ENCODE measurements at regions not wholly inside any gene's neighbourhood (a gene's known extent, or its start where the extent isn't known, plus 50 kb on each side); places are given as distances from the start of the nearest gene placed in this dataset.

GRCh38 chr13:44165221-44165888, 208.3 kb upstream of the SERP2 start:
- Histone ChIP-seq H3K27ac (ENCODE audit: low read depth in 2 of 2, low read length in 2 of 2) (no peak overlapping the region), H3K27me3 (ENCODE audit: control insufficient read depth in 2 of 2, insufficient read depth in 2 of 2, low read length in 2 of 2) (no peaks in the 10 kb centered on the region), H3K9ac (ENCODE audit: low read depth in 1 of 2, low read length in 2 of 2) (no peak overlapping the region), H3K4me3 (ENCODE audit: low read length in 2 of 2) (no peak overlapping the region), H3K9me3 (ENCODE audit: control insufficient read depth in 2 of 2, low read length in 2 of 2) (no peaks in the 10 kb centered on the region), H3K36me3 (ENCODE audit: control insufficient read depth in 2 of 2, insufficient read depth in 2 of 2, low read length in 2 of 2) (no peaks in the 10 kb centered on the region), H3K4me1 (ENCODE audit: control insufficient read depth in 2 of 2, insufficient read depth in 2 of 2, low read length in 2 of 2) (no peaks in the 10 kb centered on the region)

- Histone ChIP-seq H3K4me1 (ENCODE audit: control insufficient read depth in 2 of 2, insufficient read depth in 2 of 2, low read length in 2 of 2) (no peaks in the 10 kb centered on the region), H3K9me3 (ENCODE audit: control insufficient read depth in 2 of 2, low read length in 2 of 2) (no peaks in the 10 kb centered on the region), H3K36me3 (ENCODE audit: control insufficient read depth in 2 of 2, insufficient read depth in 2 of 2, low read length in 2 of 2) (no peaks in the 10 kb centered on the region), H3K27me3 (ENCODE audit: control insufficient read depth in 2 of 2, insufficient read depth in 2 of 2, low read length in 2 of 2) (no peaks in the 10 kb centered on the region), H3K4me3 (ENCODE audit: low read length in 2 of 2) (no peak overlapping the region), H3K9ac (ENCODE audit: low read depth in 1 of 2, low read length in 2 of 2) (no peak overlapping the region), H3K27ac (ENCODE audit: low read depth in 2 of 2, low read length in 2 of 2) (no peak overlapping the region)
These were observed 207.6 kb upstream of the SERP2 start for GRCh38 chr13:44165889-44166496.

GRCh38 chr13:44169018-44169911, 204.4 kb upstream of the SERP2 start:
- H3K27me3 ChIP-seq (ENCODE audit: control insufficient read depth in 2 of 2, insufficient read depth in 2 of 2, low read length in 2 of 2), result no peaks in the 10 kb centered on the region
- H3K9me3 ChIP-seq (ENCODE audit: control insufficient read depth in 2 of 2, low read length in 2 of 2), result no peaks in the 10 kb centered on the region
- H3K27ac ChIP-seq (ENCODE audit: low read depth in 2 of 2, low read length in 2 of 2), result no peak overlapping the region
- no peak overlapping the region for H3K9ac ChIP-seq (ENCODE audit: low read depth in 1 of 2, low read length in 2 of 2)
- no peaks in the 10 kb centered on the region for H3K4me1 ChIP-seq (ENCODE audit: control insufficient read depth in 2 of 2, insufficient read depth in 2 of 2, low read length in 2 of 2)
- no peak overlapping the region for H3K4me3 ChIP-seq (ENCODE audit: low read length in 2 of 2)
- no peaks in the 10 kb centered on the region for H3K36me3 ChIP-seq (ENCODE audit: control insufficient read depth in 2 of 2, insufficient read depth in 2 of 2, low read length in 2 of 2)

- Histone ChIP-seq H3K36me3 (ENCODE audit: control insufficient read depth in 2 of 2, insufficient read depth in 2 of 2, low read length in 2 of 2) (no peaks in the 10 kb centered on the region), H3K9me3 (ENCODE audit: control insufficient read depth in 2 of 2, low read length in 2 of 2) (no peaks in the 10 kb centered on the region), H3K4me3 (ENCODE audit: low read length in 2 of 2) (no peak overlapping the region), H3K9ac (ENCODE audit: low read depth in 1 of 2, low read length in 2 of 2) (no peak overlapping the region), H3K4me1 (ENCODE audit: control insufficient read depth in 2 of 2, insufficient read depth in 2 of 2, low read length in 2 of 2) (peaks cover 0 to 2% of the 10 kb centered on the region in 2 donors), H3K27me3 (ENCODE audit: control insufficient read depth in 2 of 2, insufficient read depth in 2 of 2, low read length in 2 of 2) (no peaks in the 10 kb centered on the region), H3K27ac (ENCODE audit: low read depth in 2 of 2, low read length in 2 of 2) (no peak overlapping the region)
These were observed 202.9 kb upstream of the SERP2 start for GRCh38 chr13:44170731-44171130.

GRCh38 chr13:44171156-44171555, 202.5 kb upstream of the SERP2 start:
- Histone ChIP-seq H3K4me1 (ENCODE audit: control insufficient read depth in 2 of 2, insufficient read depth in 2 of 2, low read length in 2 of 2) (peaks cover 0 to 2% of the 10 kb centered on the region in 2 donors), H3K9me3 (ENCODE audit: control insufficient read depth in 2 of 2, low read length in 2 of 2) (no peaks in the 10 kb centered on the region), H3K27ac (ENCODE audit: low read depth in 2 of 2, low read length in 2 of 2) (no peak overlapping the region), H3K27me3 (ENCODE audit: control insufficient read depth in 2 of 2, insufficient read depth in 2 of 2, low read length in 2 of 2) (no peaks in the 10 kb centered on the region), H3K4me3 (ENCODE audit: low read length in 2 of 2) (no peak overlapping the region), H3K9ac (ENCODE audit: low read depth in 1 of 2, low read length in 2 of 2) (no peak overlapping the region), H3K36me3 (ENCODE audit: control insufficient read depth in 2 of 2, insufficient read depth in 2 of 2, low read length in 2 of 2) (no peaks in the 10 kb centered on the region)

GRCh38 chr13:44171861-44172260, 201.8 kb upstream of the SERP2 start:
- Histone ChIP-seq H3K4me3 (ENCODE audit: low read length in 2 of 2) (no peak overlapping the region), H3K9ac (ENCODE audit: low read depth in 1 of 2, low read length in 2 of 2) (no peak overlapping the region), H3K27ac (ENCODE audit: low read depth in 2 of 2, low read length in 2 of 2) (no peak overlapping the region), H3K36me3 (ENCODE audit: control insufficient read depth in 2 of 2, insufficient read depth in 2 of 2, low read length in 2 of 2) (no peaks in the 10 kb centered on the region), H3K27me3 (ENCODE audit: control insufficient read depth in 2 of 2, insufficient read depth in 2 of 2, low read length in 2 of 2) (no peaks in the 10 kb centered on the region), H3K4me1 (ENCODE audit: control insufficient read depth in 2 of 2, insufficient read depth in 2 of 2, low read length in 2 of 2) (peaks cover 0 to 2% of the 10 kb centered on the region in 2 donors), H3K9me3 (ENCODE audit: control insufficient read depth in 2 of 2, low read length in 2 of 2) (no peaks in the 10 kb centered on the region)

- Histone ChIP-seq H3K9ac (ENCODE audit: low read depth in 1 of 2, low read length in 2 of 2) (no peak overlapping the region), H3K4me1 (ENCODE audit: control insufficient read depth in 2 of 2, insufficient read depth in 2 of 2, low read length in 2 of 2) (peaks cover 0 to 2% of the 10 kb centered on the region in 2 donors), H3K4me3 (ENCODE audit: low read length in 2 of 2) (no peak overlapping the region), H3K27ac (ENCODE audit: low read depth in 2 of 2, low read length in 2 of 2) (no peak overlapping the region), H3K36me3 (ENCODE audit: control insufficient read depth in 2 of 2, insufficient read depth in 2 of 2, low read length in 2 of 2) (no peaks in the 10 kb centered on the region), H3K27me3 (ENCODE audit: control insufficient read depth in 2 of 2, insufficient read depth in 2 of 2, low read length in 2 of 2) (no peaks in the 10 kb centered on the region), H3K9me3 (ENCODE audit: control insufficient read depth in 2 of 2, low read length in 2 of 2) (no peaks in the 10 kb centered on the region)
These were observed 201.3 kb upstream of the SERP2 start for GRCh38 chr13:44172281-44172810.

- Histone ChIP-seq H3K36me3 (ENCODE audit: control insufficient read depth in 2 of 2, insufficient read depth in 2 of 2, low read length in 2 of 2) (no peaks in the 10 kb centered on the region), H3K27ac (ENCODE audit: low read depth in 2 of 2, low read length in 2 of 2) (no peak overlapping the region)
These were observed 198.7 kb upstream of the SERP2 start for GRCh38 chr13:44174769-44175425.

GRCh38 chr13:44176173-44176572, 197.5 kb upstream of the SERP2 start:
- Histone ChIP-seq H3K36me3 (ENCODE audit: control insufficient read depth in 2 of 2, insufficient read depth in 2 of 2, low read length in 2 of 2) (no peaks in the 10 kb centered on the region), H3K27ac (ENCODE audit: low read depth in 2 of 2, low read length in 2 of 2) (no peak overlapping the region), H3K4me1 (ENCODE audit: control insufficient read depth in 2 of 2, insufficient read depth in 2 of 2, low read length in 2 of 2) (peaks cover 0 to 2% of the 10 kb centered on the region in 2 donors), H3K9me3 (ENCODE audit: control insufficient read depth in 2 of 2, low read length in 2 of 2) (no peaks in the 10 kb centered on the region), H3K27me3 (ENCODE audit: control insufficient read depth in 2 of 2, insufficient read depth in 2 of 2, low read length in 2 of 2) (no peaks in the 10 kb centered on the region), H3K9ac (ENCODE audit: low read depth in 1 of 2, low read length in 2 of 2) (no peak overlapping the region), H3K4me3 (ENCODE audit: low read length in 2 of 2) (no peak overlapping the region)

More at GRCh38 chr13:44174769-44175425, 198.7 kb upstream of the SERP2 start:
- no peak overlapping the region for H3K9ac ChIP-seq (ENCODE audit: low read depth in 1 of 2, low read length in 2 of 2)
- H3K4me1 ChIP-seq (ENCODE audit: control insufficient read depth in 2 of 2, insufficient read depth in 2 of 2, low read length in 2 of 2), result peaks cover 0 to 2% of the 10 kb centered on the region in 2 donors
- no peak overlapping the region for H3K4me3 ChIP-seq (ENCODE audit: low read length in 2 of 2)
- H3K27me3 ChIP-seq (ENCODE audit: control insufficient read depth in 2 of 2, insufficient read depth in 2 of 2, low read length in 2 of 2), result no peaks in the 10 kb centered on the region
- no peaks in the 10 kb centered on the region for H3K9me3 ChIP-seq (ENCODE audit: control insufficient read depth in 2 of 2, low read length in 2 of 2)
